ENCODE measurements at regions not wholly inside any gene's neighbourhood (a gene's known extent, or its start where the extent isn't known, plus 50 kb on each side); places are given as distances from the start of the nearest gene placed in this dataset.

- TF ChIP-seq POLR2A (IDR thresholded peaks at IDR 0.05) = no peak
- no peak for TF ChIP-seq CTCF (IDR thresholded peaks at IDR 0.05 in 4 of 5, conservative IDR thresholded peaks at IDR 0.05 in 1 of 5)
- no peaks in the 10 kb centered on the region for H3K27me3 ChIP-seq
- intact Hi-C loops (cut with DNase I; ENCODE audit: low total_unique reads) = no loop called here
- no peak for DNase-seq
- no peaks in the 10 kb centered on the region for H3K36me3 ChIP-seq
- in situ Hi-C loops (cut with MboI; ENCODE audit: low sequenced_read_pairs in 4 of 4) = no loop called here
- no peak overlapping the region for H3K4me3 ChIP-seq
- H3K4me1 ChIP-seq = no peaks in the 10 kb centered on the region
- no peak for ATAC-seq
- no peaks in the 10 kb centered on the region for H3K9me3 ChIP-seq
- no peak overlapping the region for H3K27ac ChIP-seq
These were observed 97.3 kb downstream of the PCDH7 start for GRCh38 chr4:30817447-30817846.

GRCh38 chr4:30818541-30818940 lies 98.4 kb downstream of the PCDH7 start:
- no peaks in the 10 kb centered on the region for H3K27me3 ChIP-seq
- ATAC-seq (no peak), DNase-seq (no peak)
- H3K27ac ChIP-seq = no peak overlapping the region
- TF ChIP-seq CTCF (IDR thresholded peaks at IDR 0.05 in 4 of 5, conservative IDR thresholded peaks at IDR 0.05 in 1 of 5) (no peak), POLR2A (IDR thresholded peaks at IDR 0.05) (no peak)
- H3K4me1 ChIP-seq = no peaks in the 10 kb centered on the region
- H3K36me3 ChIP-seq = no peaks in the 10 kb centered on the region
- no peak overlapping the region for H3K4me3 ChIP-seq
- H3K9me3 ChIP-seq = no peaks in the 10 kb centered on the region
- in situ Hi-C loops (cut with MboI; ENCODE audit: low sequenced_read_pairs in 4 of 4) (no loop called here), intact Hi-C loops (cut with DNase I; ENCODE audit: low total_unique reads) (no loop called here)

GRCh38 chr4:30821275-30821674 lies 101.1 kb downstream of the PCDH7 start:
- no peaks in the 10 kb centered on the region for H3K27me3 ChIP-seq

GRCh38 chr4:30821859-30822612 lies 101.9 kb downstream of the PCDH7 start:
- Histone ChIP-seq H3K27me3 (no peaks in the 10 kb centered on the region), H3K9me3 (no peaks in the 10 kb centered on the region), H3K27ac (no peak overlapping the region), H3K36me3 (no peaks in the 10 kb centered on the region), H3K4me1 (no peaks in the 10 kb centered on the region), H3K4me3 (no peak overlapping the region)
- ATAC-seq (no peak), DNase-seq (no peak)
- in situ Hi-C loops (cut with MboI; ENCODE audit: low sequenced_read_pairs in 4 of 4) (no loop called here), intact Hi-C loops (cut with DNase I; ENCODE audit: low total_unique reads) (no loop called here)
- TF ChIP-seq CTCF (IDR thresholded peaks at IDR 0.05 in 4 of 5, conservative IDR thresholded peaks at IDR 0.05 in 1 of 5) (no peak), POLR2A (IDR thresholded peaks at IDR 0.05) (no peak)

More at GRCh38 chr4:30821275-30821674, 101.1 kb downstream of the PCDH7 start:
- ATAC-seq = no peak
- Histone ChIP-seq H3K4me1 (no peaks in the 10 kb centered on the region), H3K9me3 (no peaks in the 10 kb centered on the region), H3K27ac (no peak overlapping the region), H3K4me3 (no peak overlapping the region), H3K36me3 (no peaks in the 10 kb centered on the region)
- TF ChIP-seq POLR2A (IDR thresholded peaks at IDR 0.05) (no peak), CTCF (IDR thresholded peaks at IDR 0.05 in 4 of 5, conservative IDR thresholded peaks at IDR 0.05 in 1 of 5) (no peak)
- in situ Hi-C loops (cut with MboI; ENCODE audit: low sequenced_read_pairs in 4 of 4) = no loop called here
- intact Hi-C loops (cut with DNase I; ENCODE audit: low total_unique reads) = no loop called here
- no peak for DNase-seq
